Osteocyte (in vitro differentiated cells): ENCODE measurements at regions not wholly inside any gene's neighbourhood (a gene's known extent, or its start where the extent isn't known, plus 50 kb on each side); places are given as distances from the start of the nearest gene placed in this dataset.

Experiments used
- DNase-seq: peaks from one replicate; pipeline ENCODE4 v3.0.0; 2021; ENCODE audit warnings: mixed read lengths; ENCODE audit not compliant: unreplicated experiment; ENCODE audit errors: extremely low spot score
- H3K27ac Mint-ChIP-seq: one replicate; pipeline ENCODE4 v1.8.0; 2021; ENCODE audit warnings: mild to moderate bottlenecking, mixed read lengths; ENCODE audit not compliant: unreplicated experiment
- H3K27me3 Mint-ChIP-seq: one replicate; pipeline ENCODE4 v1.8.0; 2021; ENCODE audit warnings: mixed read lengths; ENCODE audit not compliant: unreplicated experiment
- H3K36me3 Mint-ChIP-seq: one replicate; pipeline ENCODE4 v1.8.0; 2021; ENCODE audit warnings: mixed read lengths; ENCODE audit not compliant: unreplicated experiment
- H3K4me1 Mint-ChIP-seq: one replicate; pipeline ENCODE4 v1.8.0; 2021; ENCODE audit warnings: mixed read lengths; ENCODE audit not compliant: unreplicated experiment
- H3K4me3 Mint-ChIP-seq: one replicate; pipeline ENCODE4 v1.8.0; 2021; ENCODE audit warnings: mild to moderate bottlenecking, moderate library complexity, mixed read lengths; ENCODE audit not compliant: unreplicated experiment
- H3K9me3 Mint-ChIP-seq: one replicate; pipeline ENCODE4 v1.8.0; 2021; ENCODE audit warnings: mixed read lengths; ENCODE audit not compliant: unreplicated experiment
- CTCF ChIP-seq: fragments of 200-600 bp; sonication (generic); IDR thresholded peaks from 2 replicates; pipeline ENCODE4 v1.5.0; 2021; ENCODE audit warnings: antibody characterized with exemption, mild to moderate bottlenecking, moderate library complexity

- no peak overlapping the region for H3K27ac Mint-ChIP-seq
- no peaks in the 10 kb centered on the region for H3K4me1 Mint-ChIP-seq
- H3K9me3 Mint-ChIP-seq = peaks cover 4% of the 10 kb centered on the region
- no peak for TF ChIP-seq CTCF
- H3K36me3 Mint-ChIP-seq = no peaks in the 10 kb centered on the region
- peaks cover 25% of the 10 kb centered on the region for H3K27me3 Mint-ChIP-seq
- no peak for DNase-seq
- H3K4me3 Mint-ChIP-seq = no peak overlapping the region
Observed at GRCh38 chr5:27532305-27532704, 493.9 kb upstream of the CDH9 start.

GRCh38 chr5:27524515-27524914 is 486.1 kb upstream of the CDH9 start:
- peaks cover 8% of the 10 kb centered on the region for H3K4me1 Mint-ChIP-seq

DNA sequence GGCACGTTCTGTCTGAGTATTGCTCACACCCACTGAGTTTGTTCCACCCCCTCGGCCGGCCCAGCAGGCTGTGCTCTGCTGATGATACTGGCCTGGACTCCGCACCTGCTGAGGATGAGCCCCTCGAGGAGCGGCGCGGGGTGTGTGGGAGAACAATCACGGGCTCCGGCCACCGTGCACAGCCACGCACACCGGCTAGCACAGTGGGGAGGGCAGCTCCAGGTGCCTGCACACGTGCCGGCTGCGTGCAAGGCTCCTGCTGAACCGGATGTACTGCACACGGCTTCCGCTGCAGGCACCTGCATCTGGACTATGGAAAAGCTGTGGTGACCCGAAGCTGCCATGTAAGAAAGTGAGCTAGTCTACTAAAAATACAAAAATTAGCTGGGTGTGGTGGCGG is 485.2 kb upstream of the CDH9 start:
- no peak for DNase-seq
- H3K4me1 Mint-ChIP-seq = peaks cover 8% of the 10 kb centered on the region
- H3K27me3 Mint-ChIP-seq = peaks cover 6% of the 10 kb centered on the region
- no peaks in the 10 kb centered on the region for H3K36me3 Mint-ChIP-seq
- TF ChIP-seq CTCF = no peak
- H3K9me3 Mint-ChIP-seq = peaks cover 4% of the 10 kb centered on the region
- no peak overlapping the region for H3K4me3 Mint-ChIP-seq
- no peak overlapping the region for H3K27ac Mint-ChIP-seq

More at GRCh38 chr5:27524515-27524914, 486.1 kb upstream of the CDH9 start:
- DNase-seq = no peak
- H3K27me3 Mint-ChIP-seq = peaks cover 6% of the 10 kb centered on the region
- no peaks in the 10 kb centered on the region for H3K36me3 Mint-ChIP-seq
- H3K27ac Mint-ChIP-seq = no peak overlapping the region
- no peak overlapping the region for H3K4me3 Mint-ChIP-seq
- H3K9me3 Mint-ChIP-seq = no peaks in the 10 kb centered on the region
- no peak for TF ChIP-seq CTCF

DNA sequence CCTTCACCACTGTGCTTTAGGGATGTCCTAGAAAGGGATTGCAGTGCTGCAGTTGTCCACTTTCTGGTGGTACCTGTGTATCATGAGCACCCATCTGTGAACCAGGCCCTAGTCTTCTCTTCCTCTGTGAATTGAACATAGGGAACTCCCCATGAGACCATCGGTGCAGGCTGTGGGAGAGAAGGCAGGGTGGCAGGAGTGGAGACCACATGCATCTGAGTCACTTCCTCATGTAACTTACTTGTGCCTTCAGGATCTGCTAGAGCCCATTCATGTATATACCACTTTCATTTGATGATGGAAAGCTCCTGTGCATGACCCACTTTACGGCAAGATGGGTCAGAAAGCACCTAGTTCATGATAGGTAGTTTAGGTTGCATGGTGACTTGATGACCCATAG is 478.1 kb upstream of the CDH9 start:
- Mint-ChIP-seq H3K27ac (no peak overlapping the region), H3K4me1 (peaks cover 8% of the 10 kb centered on the region), H3K9me3 (peaks cover 4% of the 10 kb centered on the region), H3K36me3 (no peaks in the 10 kb centered on the region), H3K4me3 (no peak overlapping the region), H3K27me3 (no peaks in the 10 kb centered on the region)
- no peak for DNase-seq
- no peak for TF ChIP-seq CTCF

DNA sequence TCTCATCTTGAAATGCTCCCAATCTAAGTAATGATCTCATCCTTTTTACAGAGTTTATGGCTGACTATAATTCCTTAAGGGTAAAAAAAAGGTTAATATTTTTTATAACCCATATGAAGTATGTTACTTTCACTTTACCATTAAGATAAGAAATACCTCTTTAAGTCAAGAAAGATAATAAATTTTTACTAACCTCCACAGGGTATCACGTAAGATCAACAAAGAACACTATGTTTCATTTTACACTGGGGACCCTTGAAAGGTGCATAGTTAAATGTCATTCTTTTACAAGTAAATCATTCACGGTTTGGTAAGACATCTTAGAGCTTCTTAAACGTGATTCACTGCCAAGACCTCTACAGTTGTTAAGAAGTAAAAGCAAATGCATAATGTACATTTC is 472.7 kb upstream of the CDH9 start:
- no peak for DNase-seq
- H3K4me1 Mint-ChIP-seq = no peaks in the 10 kb centered on the region
- H3K27me3 Mint-ChIP-seq = no peaks in the 10 kb centered on the region
- no peaks in the 10 kb centered on the region for H3K9me3 Mint-ChIP-seq
- TF ChIP-seq CTCF = no peak
- H3K27ac Mint-ChIP-seq = no peak overlapping the region
- H3K4me3 Mint-ChIP-seq = no peak overlapping the region
- no peaks in the 10 kb centered on the region for H3K36me3 Mint-ChIP-seq
